Activated CD4-positive, alpha-beta memory T cell treated with anti-CD3 and anti-CD28 coated beads, Interleukin-2, amount 10 ng/mL, durations not matched to agents 7 days and 5 days (primary cell): ENCODE measurements at regions not wholly inside any gene's neighbourhood (a gene's known extent, or its start where the extent isn't known, plus 50 kb on each side); places are given as distances from the start of the nearest gene placed in this dataset.
"Not testable (repeated sequence)": the region's sequence is repeated elsewhere in the genome, so short reads cannot be mapped to it uniquely, and the experiment has no call there.

Experiments
- CTCF ChIA-PET: fragments of 350-600 bp; sonication (Branson Sonifier 250); formaldehyde crosslinking; loops from one replicate; lab custom pipeline; 2021; ENCODE audit warnings: antibody characterized with exemption, inconsistent platforms; lab: Charles Lee
- POLR2A ChIA-PET: fragments of 350-600 bp; sonication (Branson Sonifier 250); formaldehyde crosslinking; loops from one replicate; lab custom pipeline; 2021; ENCODE audit warnings: antibody characterized with exemption; lab: Charles Lee
- DNase-seq: peaks from one replicate; pipeline ENCODE4 v3.0.0-alpha.2; 2020
- H3K27ac Mint-ChIP-seq: one replicate; pipeline ENCODE4 v1.8.0; 2021; ENCODE audit warnings: mild to moderate bottlenecking, mixed read lengths
- H3K27me3 Mint-ChIP-seq: one replicate; pipeline ENCODE4 v1.8.0; 2021; ENCODE audit warnings: mixed read lengths
- H3K36me3 Mint-ChIP-seq: one replicate; pipeline ENCODE4 v1.8.0; 2021; ENCODE audit warnings: low read depth, mixed read lengths
- H3K4me1 Mint-ChIP-seq: one replicate; pipeline ENCODE4 v1.8.0; 2021; ENCODE audit warnings: mixed read lengths
- H3K4me3 Mint-ChIP-seq: one replicate; pipeline ENCODE4 v1.8.0; 2021; ENCODE audit warnings: mild to moderate bottlenecking, mixed read lengths
- H3K9me3 Mint-ChIP-seq: one replicate; pipeline ENCODE4 v1.8.0; 2021; ENCODE audit warnings: mixed read lengths

GRCh38 chr4:29326004-29326403 is 1394.2 kb upstream of the PCDH7 start:
- ChIA-PET POLR2A (no interaction called here), CTCF (no interaction called here)
- Mint-ChIP-seq H3K27ac (no peak overlapping the region), H3K4me3 (no peak overlapping the region), H3K27me3 (no peaks in the 10 kb centered on the region), H3K36me3 (no peaks in the 10 kb centered on the region), H3K9me3 (peaks cover 10% of the 10 kb centered on the region), H3K4me1 (no peaks in the 10 kb centered on the region)
- no peak for DNase-seq

- Mint-ChIP-seq H3K36me3 (no peaks in the 10 kb centered on the region), H3K4me1 (no peaks in the 10 kb centered on the region), H3K27me3 (no peaks in the 10 kb centered on the region), H3K27ac (no peak overlapping the region), H3K9me3 (peaks cover 17% of the 10 kb centered on the region), H3K4me3 (no peak overlapping the region)
- ChIA-PET CTCF (no interaction called here), POLR2A (no interaction called here)
- no peak for DNase-seq
These were observed 1393.4 kb upstream of the PCDH7 start for GRCh38 chr4:29326816-29327215.

- ChIA-PET POLR2A (no interaction called here), CTCF (no interaction called here)
- H3K9me3 Mint-ChIP-seq = peaks cover 13% of the 10 kb centered on the region
- no peaks in the 10 kb centered on the region for H3K4me1 Mint-ChIP-seq
- H3K27ac Mint-ChIP-seq = no peak overlapping the region
- no peak for DNase-seq
- H3K27me3 Mint-ChIP-seq = no peaks in the 10 kb centered on the region
- H3K4me3 Mint-ChIP-seq = no peak overlapping the region
- no peaks in the 10 kb centered on the region for H3K36me3 Mint-ChIP-seq
These were observed 1383.3 kb upstream of the PCDH7 start for GRCh38 chr4:29336861-29337260.

- Mint-ChIP-seq H3K9me3 (peaks cover 5% of the 10 kb centered on the region), H3K27ac (no peak overlapping the region), H3K4me3 (no peak overlapping the region), H3K4me1 (no peaks in the 10 kb centered on the region), H3K27me3 (no peaks in the 10 kb centered on the region), H3K36me3 (no peaks in the 10 kb centered on the region)
- ChIA-PET CTCF (no interaction called here), POLR2A (no interaction called here)
- DNase-seq = no peak
These were observed 1347.2 kb upstream of the PCDH7 start for GRCh38 chr4:29372971-29373370.

GRCh38 chr4:29375716-29376115 is 1344.5 kb upstream of the PCDH7 start:
- no peak overlapping the region for H3K4me3 Mint-ChIP-seq
- H3K9me3 Mint-ChIP-seq = peaks cover 3% of the 10 kb centered on the region
- H3K36me3 Mint-ChIP-seq = no peaks in the 10 kb centered on the region
- H3K27ac Mint-ChIP-seq = no peak overlapping the region
- no peak for DNase-seq
- ChIA-PET CTCF (no interaction called here), POLR2A (no interaction called here)
- H3K4me1 Mint-ChIP-seq = no peaks in the 10 kb centered on the region
- H3K27me3 Mint-ChIP-seq = no peaks in the 10 kb centered on the region

- CTCF ChIA-PET, POLR2A ChIA-PET, H3K4me3 Mint-ChIP-seq, H3K27ac Mint-ChIP-seq, H3K4me1 Mint-ChIP-seq, H3K9me3 Mint-ChIP-seq, H3K36me3 Mint-ChIP-seq, DNase-seq, H3K27me3 Mint-ChIP-seq: not testable (repeated sequence)
These were observed 1341.9 kb upstream of the PCDH7 start for GRCh38 chr4:29378237-29378636.

- H3K9me3 Mint-ChIP-seq = peaks cover 14% of the 10 kb centered on the region
- DNase-seq = no peak
- CTCF ChIA-PET = no interaction called here
- H3K36me3 Mint-ChIP-seq = no peaks in the 10 kb centered on the region
- no peak overlapping the region for H3K4me3 Mint-ChIP-seq
- POLR2A ChIA-PET = no interaction called here
- H3K27me3 Mint-ChIP-seq = no peaks in the 10 kb centered on the region
- H3K27ac Mint-ChIP-seq = no peak overlapping the region
- H3K4me1 Mint-ChIP-seq = no peaks in the 10 kb centered on the region
These were observed 1329.2 kb upstream of the PCDH7 start for GRCh38 chr4:29390921-29391320.

- Mint-ChIP-seq H3K4me1 (no peaks in the 10 kb centered on the region), H3K4me3 (no peak overlapping the region), H3K27ac (no peak overlapping the region), H3K9me3 (peaks cover 2% of the 10 kb centered on the region), H3K27me3 (no peaks in the 10 kb centered on the region), H3K36me3 (no peaks in the 10 kb centered on the region)
- ChIA-PET POLR2A (no interaction called here), CTCF (no interaction called here)
- no peak for DNase-seq
These were observed 1315.1 kb upstream of the PCDH7 start for GRCh38 chr4:29405116-29405515.

- no peak for DNase-seq
- ChIA-PET CTCF (no interaction called here), POLR2A (no interaction called here)
- H3K4me3 Mint-ChIP-seq = no peak overlapping the region
- no peaks in the 10 kb centered on the region for H3K4me1 Mint-ChIP-seq
- H3K9me3 Mint-ChIP-seq = peaks cover 5% of the 10 kb centered on the region
- H3K27me3 Mint-ChIP-seq = no peaks in the 10 kb centered on the region
- H3K27ac Mint-ChIP-seq = no peak overlapping the region
- H3K36me3 Mint-ChIP-seq = no peaks in the 10 kb centered on the region
These were observed 1304.4 kb upstream of the PCDH7 start for GRCh38 chr4:29415771-29416170.

- Mint-ChIP-seq H3K9me3 (peaks cover 2% of the 10 kb centered on the region), H3K27ac (no peak overlapping the region), H3K27me3 (no peaks in the 10 kb centered on the region), H3K4me3 (no peak overlapping the region), H3K36me3 (no peaks in the 10 kb centered on the region), H3K4me1 (no peaks in the 10 kb centered on the region)
- ChIA-PET CTCF (no interaction called here), POLR2A (no interaction called here)
- no peak for DNase-seq
These were observed 1296.1 kb upstream of the PCDH7 start for GRCh38 chr4:29423836-29424721.

- no peak overlapping the region for H3K4me3 Mint-ChIP-seq
- H3K27me3 Mint-ChIP-seq = no peaks in the 10 kb centered on the region
- ChIA-PET POLR2A (no interaction called here), CTCF (no interaction called here)
- H3K27ac Mint-ChIP-seq = no peak overlapping the region
- H3K9me3 Mint-ChIP-seq = peaks cover 11% of the 10 kb centered on the region
- DNase-seq = no peak
- H3K4me1 Mint-ChIP-seq = no peaks in the 10 kb centered on the region
- H3K36me3 Mint-ChIP-seq = no peaks in the 10 kb centered on the region
These were observed 1266.8 kb upstream of the PCDH7 start for GRCh38 chr4:29453303-29453820.

GRCh38 chr4:29459926-29460325 is 1260.2 kb upstream of the PCDH7 start:
- Mint-ChIP-seq H3K27me3 (no peaks in the 10 kb centered on the region), H3K27ac (no peak overlapping the region), H3K9me3 (peaks cover 17% of the 10 kb centered on the region), H3K4me1 (no peaks in the 10 kb centered on the region), H3K36me3 (no peaks in the 10 kb centered on the region), H3K4me3 (no peak overlapping the region)
- no peak for DNase-seq
- POLR2A ChIA-PET = no interaction called here
- CTCF ChIA-PET = no interaction called here

GRCh38 chr4:29467044-29467717 is 1253.0 kb upstream of the PCDH7 start:
- no peaks in the 10 kb centered on the region for H3K4me1 Mint-ChIP-seq
- no peak overlapping the region for H3K4me3 Mint-ChIP-seq
- H3K27ac Mint-ChIP-seq = no peak overlapping the region
- H3K9me3 Mint-ChIP-seq = peaks cover 17% of the 10 kb centered on the region
- no peaks in the 10 kb centered on the region for H3K36me3 Mint-ChIP-seq
- no peaks in the 10 kb centered on the region for H3K27me3 Mint-ChIP-seq
- ChIA-PET POLR2A (no interaction called here), CTCF (no interaction called here)
- no peak for DNase-seq
